DND-41 (cell line): ENCODE measurements at regions not wholly inside any gene's neighbourhood (a gene's known extent, or its start where the extent isn't known, plus 50 kb on each side); places are given as distances from the start of the nearest gene placed in this dataset.
"Not testable (repeated sequence)": the region's sequence is repeated elsewhere in the genome, so short reads cannot be mapped to it uniquely, and the experiment has no call there.

Source experiments
- EZH2 ChIP-seq: IDR thresholded peaks from 3 replicates; pipeline ENCODE4 v1.6.1; 2012; ENCODE audit warnings: borderline replicate concordance, low read depth, mild to moderate bottlenecking, moderate library complexity, low read length, inconsistent platforms; ENCODE audit not compliant: severe bottlenecking
- TF ChIP-seq, protein P1 (sequence below): IDR thresholded peaks from 2 replicates; pipeline ENCODE4 v1.5.1; 2012; ENCODE audit warnings: borderline replicate concordance, low read length, moderate library complexity, mild to moderate bottlenecking; ENCODE audit not compliant: poor library complexity, severe bottlenecking; ENCODE audit errors: extremely low read depth

GRCh38 chr7:142448857-142449256 lies 191.0 kb upstream of the PRSS58 start:
- TF ChIP-seq, protein P1, sequence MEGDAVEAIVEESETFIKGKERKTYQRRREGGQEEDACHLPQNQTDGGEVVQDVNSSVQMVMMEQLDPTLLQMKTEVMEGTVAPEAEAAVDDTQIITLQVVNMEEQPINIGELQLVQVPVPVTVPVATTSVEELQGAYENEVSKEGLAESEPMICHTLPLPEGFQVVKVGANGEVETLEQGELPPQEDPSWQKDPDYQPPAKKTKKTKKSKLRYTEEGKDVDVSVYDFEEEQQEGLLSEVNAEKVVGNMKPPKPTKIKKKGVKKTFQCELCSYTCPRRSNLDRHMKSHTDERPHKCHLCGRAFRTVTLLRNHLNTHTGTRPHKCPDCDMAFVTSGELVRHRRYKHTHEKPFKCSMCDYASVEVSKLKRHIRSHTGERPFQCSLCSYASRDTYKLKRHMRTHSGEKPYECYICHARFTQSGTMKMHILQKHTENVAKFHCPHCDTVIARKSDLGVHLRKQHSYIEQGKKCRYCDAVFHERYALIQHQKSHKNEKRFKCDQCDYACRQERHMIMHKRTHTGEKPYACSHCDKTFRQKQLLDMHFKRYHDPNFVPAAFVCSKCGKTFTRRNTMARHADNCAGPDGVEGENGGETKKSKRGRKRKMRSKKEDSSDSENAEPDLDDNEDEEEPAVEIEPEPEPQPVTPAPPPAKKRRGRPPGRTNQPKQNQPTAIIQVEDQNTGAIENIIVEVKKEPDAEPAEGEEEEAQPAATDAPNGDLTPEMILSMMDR = not testable (repeated sequence)
- TF ChIP-seq EZH2 = not testable (repeated sequence)
